ENCODE measurements at regions not wholly inside any gene's neighbourhood (a gene's known extent, or its start where the extent isn't known, plus 50 kb on each side); places are given as distances from the start of the nearest gene placed in this dataset.

DNA sequence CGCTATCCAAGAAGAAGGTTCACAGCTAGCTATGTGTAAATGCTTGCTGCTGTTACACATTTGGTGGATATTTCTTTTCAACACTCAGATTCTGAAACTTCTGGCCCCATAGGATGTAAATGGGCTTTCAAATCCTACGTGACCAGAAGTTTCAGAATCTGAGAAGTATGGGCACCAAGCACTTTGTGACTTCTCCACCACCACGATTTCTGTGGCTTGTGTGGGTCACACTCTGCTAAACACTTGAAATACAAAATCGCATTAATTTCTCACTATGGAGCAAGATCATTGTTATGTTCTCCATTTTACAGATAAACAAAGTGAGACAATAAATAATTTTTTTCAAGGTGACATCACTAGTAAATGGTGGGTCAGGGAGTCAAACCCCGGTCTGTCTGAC is 259.4 kb upstream of the JADE1 start:
- no peak for ATAC-seq (ENCODE audit: low FRiP score)
- no peak overlapping the region for H3K4me3 ChIP-seq (ENCODE audit: low read length in 2 of 2)
- H3K9me3 ChIP-seq (ENCODE audit: control insufficient read depth, low read length) = peaks cover 3% of the 10 kb centered on the region
- 94 to 96% methylated on average over 5 of the region's 5 CpGs for WGBS, 2 donors
- peaks cover 2 to 4% of the 10 kb centered on the region in 2 donors for H3K4me1 ChIP-seq (ENCODE audit: control insufficient read depth in 1 of 2, insufficient read depth in 2 of 2, low read length in 2 of 2)
- no peak overlapping the region for H3K27ac ChIP-seq (ENCODE audit: low read depth in 1 of 2, low read length in 2 of 2)
- intact Hi-C loops (cut with DNase I) = loop anchor here (5.0 to 10.0 kb wide), 4 partner anchors 33 to 265 kb away; partner anchors contain the start of gene PGRMC2 (in 1 of the 2)
- H3K27me3 ChIP-seq (ENCODE audit: control insufficient read depth in 1 of 2, insufficient read depth in 2 of 2, low read length in 1 of 2) = no peaks in the 10 kb centered on the region
- no peaks in the 10 kb centered on the region for H3K36me3 ChIP-seq (ENCODE audit: control insufficient read depth in 1 of 2, insufficient read depth in 2 of 2, low read length in 1 of 2)
- no peak for DNase-seq

DNA sequence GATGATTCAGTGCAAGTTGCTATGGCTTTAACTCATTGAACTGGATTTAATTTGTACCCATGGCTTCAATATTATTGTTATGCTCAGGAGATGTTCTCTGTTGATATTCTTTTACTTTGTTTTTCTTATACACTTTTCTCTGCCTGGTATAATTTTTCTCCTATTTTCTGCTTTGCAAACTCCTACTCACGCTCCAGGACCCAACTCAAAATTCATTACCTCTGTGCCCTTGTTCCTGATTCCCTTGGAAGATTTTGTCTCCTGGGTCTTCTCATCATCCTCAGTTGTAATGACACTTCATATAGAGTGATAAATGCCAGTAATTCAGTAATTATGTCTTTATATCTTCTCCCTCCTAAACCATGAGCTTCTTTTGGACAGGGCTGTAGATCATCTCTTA is 259.9 kb upstream of the JADE1 start:
- no peak for DNase-seq
- 95 to 100% methylated on average over 1 of the region's 1 CpG for WGBS, 2 donors
- intact Hi-C loops (cut with DNase I) = loop anchor here (5.0 to 10.0 kb wide), 4 partner anchors 32 to 265 kb away; partner anchors contain the start of gene PGRMC2 (in 1 of the 2)
- Histone ChIP-seq H3K27me3 (ENCODE audit: control insufficient read depth in 1 of 2, insufficient read depth in 2 of 2, low read length in 1 of 2) (no peaks in the 10 kb centered on the region), H3K27ac (ENCODE audit: low read depth in 1 of 2, low read length in 2 of 2) (no peak overlapping the region), H3K9me3 (ENCODE audit: control insufficient read depth, low read length) (peaks cover 3% of the 10 kb centered on the region), H3K4me1 (ENCODE audit: control insufficient read depth in 1 of 2, insufficient read depth in 2 of 2, low read length in 2 of 2) (peaks cover 2 to 4% of the 10 kb centered on the region in 2 donors), H3K36me3 (ENCODE audit: control insufficient read depth in 1 of 2, insufficient read depth in 2 of 2, low read length in 1 of 2) (no peaks in the 10 kb centered on the region), H3K4me3 (ENCODE audit: low read length in 2 of 2) (no peak overlapping the region)
- ATAC-seq (ENCODE audit: low FRiP score) = no peak

DNA sequence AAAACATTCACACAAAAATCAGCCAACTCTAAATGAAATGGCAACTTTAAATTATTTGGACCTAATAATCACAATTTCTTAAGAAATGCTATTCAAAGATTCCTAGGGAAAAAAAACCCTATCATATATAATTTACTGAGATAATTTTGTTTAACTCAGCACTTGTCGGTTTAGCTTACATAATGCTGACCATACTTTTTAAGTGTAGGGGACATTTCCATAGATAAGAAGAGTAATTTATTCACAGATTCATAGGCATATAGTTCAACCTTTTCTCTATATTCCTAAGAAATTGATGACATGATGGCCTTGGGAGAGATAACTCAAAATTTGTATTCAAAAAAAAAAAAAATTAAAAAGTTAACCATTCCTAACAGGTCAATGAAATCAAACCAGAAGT is 260.8 kb upstream of the PGRMC2 start:
- peaks cover 3% of the 10 kb centered on the region for H3K9me3 ChIP-seq (ENCODE audit: control insufficient read depth, low read length)
- H3K4me1 ChIP-seq (ENCODE audit: control insufficient read depth in 1 of 2, insufficient read depth in 2 of 2, low read length in 2 of 2) = no peaks in the 10 kb centered on the region
- H3K27ac ChIP-seq (ENCODE audit: low read depth in 1 of 2, low read length in 2 of 2) = no peak overlapping the region
- no peak overlapping the region for H3K4me3 ChIP-seq (ENCODE audit: low read length in 2 of 2)
- no peaks in the 10 kb centered on the region for H3K36me3 ChIP-seq (ENCODE audit: control insufficient read depth in 1 of 2, insufficient read depth in 2 of 2, low read length in 1 of 2)
- WGBS, 2 donors = 93 to 96% methylated on average over 1 of the region's 1 CpG
- no peaks in the 10 kb centered on the region for H3K27me3 ChIP-seq (ENCODE audit: control insufficient read depth in 1 of 2, insufficient read depth in 2 of 2, low read length in 1 of 2)
- DNase-seq (no peak), ATAC-seq (ENCODE audit: low FRiP score) (no peak)
- intact Hi-C loops (cut with DNase I) = no loop called here

DNA sequence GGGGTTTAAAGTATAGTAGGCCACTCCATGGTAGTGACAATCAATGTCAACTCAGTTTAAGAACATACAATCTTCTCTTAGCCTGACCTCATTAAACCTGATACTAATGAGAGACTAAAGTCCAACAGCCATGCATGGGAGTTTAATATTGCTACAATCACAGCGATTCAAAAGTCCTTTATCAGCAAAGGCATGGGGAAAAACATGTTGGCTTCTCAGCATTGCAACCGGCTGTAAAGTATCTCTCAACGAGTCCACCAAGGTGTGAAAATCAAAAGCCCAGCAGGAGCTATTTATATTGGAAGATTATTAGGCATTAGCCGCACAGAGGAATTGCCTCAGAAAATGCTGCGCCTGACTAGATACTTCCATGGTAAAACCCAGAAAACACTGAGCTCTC is 256.7 kb upstream of the PGRMC2 start:
- H3K9me3 ChIP-seq (ENCODE audit: control insufficient read depth, low read length) = no peaks in the 10 kb centered on the region
- H3K4me3 ChIP-seq (ENCODE audit: low read length in 2 of 2) = no peak overlapping the region
- ATAC-seq (ENCODE audit: low FRiP score) (no peak), DNase-seq (no peak)
- no peak overlapping the region for H3K27ac ChIP-seq (ENCODE audit: low read depth in 1 of 2, low read length in 2 of 2)
- 92 to 96% methylated on average over 5 of the region's 5 CpGs for WGBS, 2 donors
- no peaks in the 10 kb centered on the region for H3K4me1 ChIP-seq (ENCODE audit: control insufficient read depth in 1 of 2, insufficient read depth in 2 of 2, low read length in 2 of 2)
- no peaks in the 10 kb centered on the region for H3K27me3 ChIP-seq (ENCODE audit: control insufficient read depth in 1 of 2, insufficient read depth in 2 of 2, low read length in 1 of 2)
- intact Hi-C loops (cut with DNase I) = no loop called here
- no peaks in the 10 kb centered on the region for H3K36me3 ChIP-seq (ENCODE audit: control insufficient read depth in 1 of 2, insufficient read depth in 2 of 2, low read length in 1 of 2)

DNA sequence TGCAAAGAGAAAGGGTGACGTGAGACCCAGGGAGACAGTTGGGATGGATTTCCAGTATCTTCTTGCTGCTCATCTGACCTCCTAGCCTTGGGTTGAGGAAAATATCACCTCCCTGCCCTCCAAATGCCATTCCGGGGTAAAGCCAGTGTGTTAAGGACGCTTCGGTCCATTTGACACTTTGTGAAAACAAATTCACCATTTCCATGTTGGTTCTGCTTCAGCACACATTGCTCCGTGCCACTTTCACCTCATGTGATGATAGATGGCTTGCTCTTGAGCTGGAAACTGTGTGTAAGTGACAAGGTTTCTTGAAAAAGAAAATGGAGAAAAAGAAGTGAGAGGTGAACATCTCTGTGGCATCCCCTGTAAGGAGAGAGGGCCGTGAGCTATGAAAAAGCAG is 256.1 kb upstream of the PGRMC2 start:
- Histone ChIP-seq H3K36me3 (ENCODE audit: control insufficient read depth in 1 of 2, insufficient read depth in 2 of 2, low read length in 1 of 2) (no peaks in the 10 kb centered on the region), H3K27me3 (ENCODE audit: control insufficient read depth in 1 of 2, insufficient read depth in 2 of 2, low read length in 1 of 2) (no peaks in the 10 kb centered on the region), H3K9me3 (ENCODE audit: control insufficient read depth, low read length) (no peaks in the 10 kb centered on the region), H3K27ac (ENCODE audit: low read depth in 1 of 2, low read length in 2 of 2) (no peak overlapping the region), H3K4me1 (ENCODE audit: control insufficient read depth in 1 of 2, insufficient read depth in 2 of 2, low read length in 2 of 2) (no peaks in the 10 kb centered on the region), H3K4me3 (ENCODE audit: low read length in 2 of 2) (no peak overlapping the region)
- DNase-seq (no peak), ATAC-seq (ENCODE audit: low FRiP score) (no peak)
- intact Hi-C loops (cut with DNase I) = no loop called here
- 82 to 85% methylated on average over 6 of the region's 6 CpGs for WGBS, 2 donors

DNA sequence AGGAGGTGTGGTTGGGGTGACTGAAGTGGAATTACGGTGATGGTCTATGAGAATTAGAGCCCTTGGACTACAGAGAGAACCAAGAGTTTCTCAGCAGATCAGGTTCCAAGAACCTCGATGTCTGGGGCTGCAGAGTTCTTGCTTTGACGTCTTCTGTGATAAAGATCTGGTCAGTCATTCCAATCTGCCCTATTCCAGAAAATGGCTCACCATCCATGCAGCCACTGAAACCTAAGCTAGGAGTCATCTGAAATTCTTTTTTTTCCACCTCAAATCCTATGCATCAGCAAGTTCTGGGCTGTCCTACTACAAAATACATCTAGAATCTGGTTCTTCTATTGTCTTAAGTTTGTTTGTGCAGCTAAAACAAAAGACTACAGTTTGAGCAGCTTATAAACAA is 254.4 kb upstream of the PGRMC2 start:
- no peak for DNase-seq
- Histone ChIP-seq H3K4me3 (ENCODE audit: low read length in 2 of 2) (no peak overlapping the region), H3K4me1 (ENCODE audit: control insufficient read depth in 1 of 2, insufficient read depth in 2 of 2, low read length in 2 of 2) (no peaks in the 10 kb centered on the region), H3K27me3 (ENCODE audit: control insufficient read depth in 1 of 2, insufficient read depth in 2 of 2, low read length in 1 of 2) (no peaks in the 10 kb centered on the region), H3K27ac (ENCODE audit: low read depth in 1 of 2, low read length in 2 of 2) (no peak overlapping the region), H3K9me3 (ENCODE audit: control insufficient read depth, low read length) (no peaks in the 10 kb centered on the region), H3K36me3 (ENCODE audit: control insufficient read depth in 1 of 2, insufficient read depth in 2 of 2, low read length in 1 of 2) (no peaks in the 10 kb centered on the region)
- intact Hi-C loops (cut with DNase I) = no loop called here
- 73 to 91% methylated on average over 3 of the region's 3 CpGs for WGBS, 2 donors
- no peak for ATAC-seq (ENCODE audit: low FRiP score)

DNA sequence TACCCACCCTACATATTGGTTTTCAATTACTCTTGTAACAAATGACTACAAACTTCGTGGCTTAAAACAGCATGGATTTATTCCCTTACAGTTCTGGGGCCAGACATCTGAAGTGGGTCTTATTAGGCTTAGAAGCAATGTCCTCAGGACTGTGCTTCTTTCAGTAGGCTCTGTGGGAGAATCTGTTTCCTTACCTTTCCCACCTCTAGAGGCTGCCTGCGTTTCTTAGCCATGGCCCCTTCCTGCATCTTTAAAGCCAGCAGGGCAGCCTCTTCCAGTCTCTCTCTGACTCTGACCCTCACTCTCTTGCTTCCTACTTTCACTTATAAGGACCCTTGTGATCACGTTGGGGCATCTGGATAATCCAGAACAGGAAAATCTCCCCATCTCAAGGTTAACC is 252.5 kb upstream of the PGRMC2 start:
- intact Hi-C loops (cut with DNase I) = no loop called here
- no peak for ATAC-seq (ENCODE audit: low FRiP score)
- no peak overlapping the region for H3K27ac ChIP-seq (ENCODE audit: low read depth in 1 of 2, low read length in 2 of 2)
- H3K4me3 ChIP-seq (ENCODE audit: low read length in 2 of 2) = no peak overlapping the region
- WGBS, 2 donors = 83 to 89% methylated on average over 3 of the region's 3 CpGs
- no peaks in the 10 kb centered on the region for H3K4me1 ChIP-seq (ENCODE audit: control insufficient read depth in 1 of 2, insufficient read depth in 2 of 2, low read length in 2 of 2)
- no peaks in the 10 kb centered on the region for H3K9me3 ChIP-seq (ENCODE audit: control insufficient read depth, low read length)
- H3K36me3 ChIP-seq (ENCODE audit: control insufficient read depth in 1 of 2, insufficient read depth in 2 of 2, low read length in 1 of 2) = no peaks in the 10 kb centered on the region
- DNase-seq = no peak
- no peaks in the 10 kb centered on the region for H3K27me3 ChIP-seq (ENCODE audit: control insufficient read depth in 1 of 2, insufficient read depth in 2 of 2, low read length in 1 of 2)

DNA sequence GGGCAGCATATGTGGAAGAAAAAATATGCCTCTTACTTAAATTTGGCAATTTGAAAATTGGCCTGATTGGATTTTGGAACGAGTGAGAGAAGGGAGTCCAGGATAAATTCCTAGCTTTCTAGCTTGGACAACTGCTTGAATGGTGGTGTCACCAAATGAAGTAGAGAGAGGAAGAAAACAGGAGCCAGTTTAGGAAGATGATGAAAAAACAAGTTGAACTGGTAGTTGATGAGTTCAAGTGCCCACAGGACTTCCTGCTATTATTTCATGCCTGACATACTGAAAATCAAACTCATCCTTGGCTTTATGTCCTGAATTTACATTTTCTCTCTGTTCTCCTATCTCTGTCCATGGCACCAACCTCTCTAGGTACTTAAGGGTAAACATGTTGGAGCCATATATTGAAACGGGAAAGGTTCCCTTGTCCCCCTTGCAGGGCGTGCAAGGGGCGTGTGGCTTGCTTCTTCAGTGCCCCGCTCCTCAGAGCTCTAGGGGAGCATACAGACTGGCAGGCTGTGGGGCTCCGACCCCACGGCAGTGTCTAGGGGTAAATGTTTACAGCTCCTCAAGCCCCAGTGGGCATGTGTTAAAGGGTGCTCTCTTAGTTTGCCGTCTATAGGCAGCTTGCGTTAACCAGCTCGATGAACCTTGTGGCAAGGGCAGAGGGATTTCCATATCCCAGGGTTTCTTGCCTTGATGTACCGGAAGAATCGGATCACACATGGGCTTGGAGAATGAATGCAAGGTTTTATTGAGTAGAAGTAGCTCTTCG is 250.7 kb upstream of the PGRMC2 start:
- WGBS, 2 donors = 88 to 90% methylated on average over 13 of the region's 13 CpGs
- H3K27me3 ChIP-seq (ENCODE audit: control insufficient read depth in 1 of 2, insufficient read depth in 2 of 2, low read length in 1 of 2) = no peaks in the 10 kb centered on the region
- intact Hi-C loops (cut with DNase I) = no loop called here
- no peak overlapping the region for H3K27ac ChIP-seq (ENCODE audit: low read depth in 1 of 2, low read length in 2 of 2)
- no peaks in the 10 kb centered on the region for H3K36me3 ChIP-seq (ENCODE audit: control insufficient read depth in 1 of 2, insufficient read depth in 2 of 2, low read length in 1 of 2)
- H3K9me3 ChIP-seq (ENCODE audit: control insufficient read depth, low read length) = no peaks in the 10 kb centered on the region
- H3K4me1 ChIP-seq (ENCODE audit: control insufficient read depth in 1 of 2, insufficient read depth in 2 of 2, low read length in 2 of 2) = no peaks in the 10 kb centered on the region
- no peak for ATAC-seq (ENCODE audit: low FRiP score)
- no peak for DNase-seq
- no peak overlapping the region for H3K4me3 ChIP-seq (ENCODE audit: low read length in 2 of 2)

DNA sequence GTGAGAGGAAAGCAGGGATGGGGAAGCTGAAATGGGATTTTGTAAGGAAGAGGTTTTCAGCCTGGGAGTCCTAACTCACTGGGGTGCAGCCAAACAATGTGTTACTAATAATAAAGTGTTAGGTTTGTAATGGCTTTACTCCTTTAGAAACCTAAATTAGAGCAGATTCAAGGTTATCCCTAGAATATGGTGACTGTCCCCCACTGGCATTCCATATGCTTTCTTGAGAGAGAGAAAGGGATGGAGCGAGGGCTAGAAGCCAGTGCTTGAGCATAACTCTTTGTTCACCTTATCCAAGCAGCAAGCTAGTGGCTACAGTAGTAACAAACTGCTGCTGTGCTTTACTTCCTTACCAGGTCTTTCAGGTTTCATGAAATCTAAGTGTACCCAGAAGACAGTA is 249.1 kb upstream of the PGRMC2 start:
- Histone ChIP-seq H3K27ac (ENCODE audit: low read depth in 1 of 2, low read length in 2 of 2) (no peak overlapping the region), H3K9me3 (ENCODE audit: control insufficient read depth, low read length) (no peaks in the 10 kb centered on the region), H3K4me3 (ENCODE audit: low read length in 2 of 2) (no peak overlapping the region), H3K4me1 (ENCODE audit: control insufficient read depth in 1 of 2, insufficient read depth in 2 of 2, low read length in 2 of 2) (no peaks in the 10 kb centered on the region), H3K36me3 (ENCODE audit: control insufficient read depth in 1 of 2, insufficient read depth in 2 of 2, low read length in 1 of 2) (no peaks in the 10 kb centered on the region), H3K27me3 (ENCODE audit: control insufficient read depth in 1 of 2, insufficient read depth in 2 of 2, low read length in 1 of 2) (no peaks in the 10 kb centered on the region)
- intact Hi-C loops (cut with DNase I) = no loop called here
- ATAC-seq (ENCODE audit: low FRiP score) (no peak), DNase-seq (no peak)
- 22 to 45% methylated on average over 1 of the region's 1 CpG for WGBS, 2 donors
